ENCODE measurements at regions not wholly inside any gene's neighbourhood (a gene's known extent, or its start where the extent isn't known, plus 50 kb on each side); places are given as distances from the start of the nearest gene placed in this dataset.

DNA sequence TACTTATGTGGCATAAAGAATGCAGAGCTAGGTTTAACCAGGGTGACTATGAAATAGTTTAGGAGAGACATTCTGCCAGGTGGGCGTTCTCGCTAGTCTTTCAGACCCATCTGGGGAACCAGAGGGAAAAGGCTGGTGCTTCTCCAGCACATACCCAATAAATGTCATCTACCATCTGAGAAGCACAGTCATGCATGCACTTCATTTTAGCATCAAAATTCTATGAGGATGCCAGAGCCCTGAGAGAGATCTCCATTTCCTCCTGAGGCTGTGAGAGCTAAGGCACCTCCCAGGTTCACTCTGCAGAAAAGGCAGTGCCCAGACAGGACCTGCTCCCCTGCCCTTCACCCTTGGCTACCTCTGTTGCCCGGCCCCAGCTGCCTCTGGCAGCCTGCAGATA lies 196.2 kb upstream of the PRNP start:
- POLR2A ChIA-PET, result no interaction called here
- Mint-ChIP-seq H3K4me3 (no peak overlapping the region), H3K4me1 (no peaks in the 10 kb centered on the region), H3K9me3 (no peaks in the 10 kb centered on the region), H3K36me3 (no peaks in the 10 kb centered on the region), H3K27me3 (peaks cover 6 to 29% (median 15%) of the 10 kb centered on the region in 5 donors), H3K27ac (no peak overlapping the region)
- ATAC-seq (no peak), DNase-seq (no peak)

DNA sequence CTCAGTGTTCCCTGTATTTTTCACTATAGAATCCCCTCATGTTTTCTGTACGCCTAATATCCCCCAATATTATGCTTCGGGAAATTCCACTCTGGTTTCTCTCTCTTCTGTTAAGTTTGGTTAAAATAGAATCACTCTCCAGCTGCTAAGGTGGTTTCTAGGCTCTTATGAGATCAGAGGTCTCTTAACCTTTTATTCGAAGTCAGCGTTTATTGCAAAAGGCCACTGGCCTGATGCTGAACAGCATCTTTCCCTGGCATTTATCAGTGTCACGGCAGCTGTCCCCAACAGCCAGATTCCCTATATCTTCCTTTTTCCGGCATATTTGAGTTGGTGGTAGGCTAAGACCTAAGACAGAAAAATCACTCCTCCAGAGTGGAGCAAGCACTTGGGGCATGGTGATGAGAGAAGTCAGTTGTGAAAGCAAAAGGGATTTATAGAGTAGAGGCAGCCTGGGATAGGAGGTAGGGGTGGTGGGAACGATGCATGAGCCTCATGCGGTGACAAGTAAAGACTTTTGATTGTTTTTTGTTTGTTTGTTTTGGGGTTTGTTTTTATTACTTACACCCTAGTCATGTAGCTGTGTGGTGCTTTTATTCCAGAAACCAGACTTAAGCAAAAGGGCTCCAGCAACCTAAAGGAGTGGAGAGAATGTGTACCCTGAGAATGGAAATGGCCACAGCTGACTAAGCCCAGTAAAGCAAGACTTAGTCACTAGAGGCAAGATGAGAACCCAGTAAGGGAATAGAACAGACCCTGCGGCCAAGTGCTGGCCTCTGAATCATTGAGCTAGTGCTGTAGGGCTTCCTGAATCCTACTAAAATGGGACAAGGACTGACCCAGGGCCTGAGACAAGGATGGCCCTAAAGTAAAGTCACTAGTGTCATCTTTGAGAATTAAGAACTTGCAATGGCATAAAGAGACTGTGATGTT lies 197.6 kb upstream of the PRNP start:
- H3K27me3 Mint-ChIP-seq, result peaks cover 6 to 34% (median 17%) of the 10 kb centered on the region in 5 donors
- no peak for DNase-seq
- no peak overlapping the region for H3K4me3 Mint-ChIP-seq
- no peaks in the 10 kb centered on the region for H3K9me3 Mint-ChIP-seq
- no peaks in the 10 kb centered on the region for H3K36me3 Mint-ChIP-seq
- POLR2A ChIA-PET, result no interaction called here
- no peak overlapping the region for H3K27ac Mint-ChIP-seq
- no peaks in the 10 kb centered on the region for H3K4me1 Mint-ChIP-seq
- ATAC-seq, result no peak

DNA sequence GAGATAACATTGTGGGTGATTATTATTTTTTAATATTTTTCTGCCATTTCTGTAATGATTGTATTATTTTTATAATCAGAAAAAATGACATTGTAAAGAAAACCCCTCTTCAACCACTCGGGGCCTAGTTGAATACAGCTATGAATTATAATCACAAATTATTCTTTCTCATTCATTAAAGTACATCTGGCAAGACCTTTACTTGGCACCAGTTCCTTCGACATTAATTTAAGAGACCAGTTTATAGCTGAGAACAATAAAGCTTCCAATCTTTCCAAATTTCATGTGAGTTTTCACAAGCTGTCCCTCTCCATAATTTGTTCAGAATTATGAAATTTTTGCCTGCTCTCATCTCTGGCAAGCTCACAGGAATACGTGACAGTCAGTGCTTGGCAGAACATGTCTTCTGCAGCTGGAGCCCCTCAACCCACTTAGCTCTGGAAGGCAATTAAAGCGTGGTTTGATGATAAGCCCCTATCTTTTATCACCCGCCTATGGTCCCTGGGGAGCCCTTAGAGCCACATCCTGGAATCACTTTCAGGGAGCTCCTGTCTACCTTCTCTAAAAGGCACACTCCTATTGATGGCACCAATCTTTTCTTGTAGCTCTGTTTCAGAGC lies 201.8 kb upstream of the PRNP start:
- no peak overlapping the region for H3K27ac Mint-ChIP-seq
- ATAC-seq (no peak), DNase-seq (no peak)
- no peaks in the 10 kb centered on the region for H3K4me1 Mint-ChIP-seq
- H3K27me3 Mint-ChIP-seq, result peaks cover 13 to 35% (median 18%) of the 10 kb centered on the region in 5 donors
- no peaks in the 10 kb centered on the region for H3K9me3 Mint-ChIP-seq
- POLR2A ChIA-PET, result no interaction called here
- no peak overlapping the region for H3K4me3 Mint-ChIP-seq
- no peaks in the 10 kb centered on the region for H3K36me3 Mint-ChIP-seq

DNA sequence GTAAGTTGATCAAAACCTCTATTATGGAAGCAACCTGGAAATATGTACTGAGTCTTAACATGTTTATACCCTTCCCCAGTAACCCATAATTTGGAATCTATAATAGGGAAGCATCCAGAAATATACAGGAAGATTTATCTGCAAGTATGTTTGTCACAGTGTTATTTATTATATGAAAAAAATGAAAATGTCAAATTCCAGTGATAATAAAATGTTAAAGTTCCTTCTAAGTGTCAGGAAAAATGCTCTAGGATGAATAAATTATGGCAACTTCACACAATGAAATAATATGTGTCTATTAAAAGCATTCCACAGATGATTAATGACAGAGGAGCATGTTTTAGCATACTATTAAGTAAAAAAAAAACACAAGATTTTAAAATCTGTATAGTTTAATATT lies 202.3 kb upstream of the PRNP start:
- no peak for ATAC-seq
- H3K9me3 Mint-ChIP-seq, result no peaks in the 10 kb centered on the region
- peaks cover 13 to 35% (median 18%) of the 10 kb centered on the region in 5 donors for H3K27me3 Mint-ChIP-seq
- POLR2A ChIA-PET, result no interaction called here
- no peak overlapping the region for H3K27ac Mint-ChIP-seq
- H3K4me3 Mint-ChIP-seq, result no peak overlapping the region
- DNase-seq, result no peak
- H3K4me1 Mint-ChIP-seq, result no peaks in the 10 kb centered on the region
- no peaks in the 10 kb centered on the region for H3K36me3 Mint-ChIP-seq

DNA sequence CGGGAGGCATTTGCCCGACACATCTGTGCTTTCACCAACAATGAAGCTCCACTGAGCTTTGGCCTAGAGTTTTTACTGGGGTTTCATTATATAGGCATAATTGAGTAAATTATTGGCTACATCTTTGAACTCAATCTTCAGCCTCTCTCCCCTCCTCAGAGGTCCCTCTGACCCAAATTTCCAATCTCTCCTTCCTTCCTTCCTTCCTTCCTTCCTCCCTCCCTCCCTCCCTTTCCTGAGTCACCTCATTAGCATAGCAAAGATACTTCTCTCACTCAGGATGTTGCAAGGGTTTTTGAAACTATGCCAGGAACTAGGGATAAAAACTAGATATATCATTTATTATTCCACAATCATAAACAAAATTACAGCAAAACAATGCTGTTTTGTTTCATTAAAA lies 202.8 kb upstream of the PRNP start:
- no peak overlapping the region for H3K4me3 Mint-ChIP-seq
- no peak for DNase-seq
- no peaks in the 10 kb centered on the region for H3K4me1 Mint-ChIP-seq
- no peaks in the 10 kb centered on the region for H3K9me3 Mint-ChIP-seq
- H3K27me3 Mint-ChIP-seq, result peaks cover 11 to 31% (median 16%) of the 10 kb centered on the region in 5 donors
- ATAC-seq, result no peak
- POLR2A ChIA-PET, result no interaction called here
- H3K36me3 Mint-ChIP-seq, result no peaks in the 10 kb centered on the region
- no peak overlapping the region for H3K27ac Mint-ChIP-seq

DNA sequence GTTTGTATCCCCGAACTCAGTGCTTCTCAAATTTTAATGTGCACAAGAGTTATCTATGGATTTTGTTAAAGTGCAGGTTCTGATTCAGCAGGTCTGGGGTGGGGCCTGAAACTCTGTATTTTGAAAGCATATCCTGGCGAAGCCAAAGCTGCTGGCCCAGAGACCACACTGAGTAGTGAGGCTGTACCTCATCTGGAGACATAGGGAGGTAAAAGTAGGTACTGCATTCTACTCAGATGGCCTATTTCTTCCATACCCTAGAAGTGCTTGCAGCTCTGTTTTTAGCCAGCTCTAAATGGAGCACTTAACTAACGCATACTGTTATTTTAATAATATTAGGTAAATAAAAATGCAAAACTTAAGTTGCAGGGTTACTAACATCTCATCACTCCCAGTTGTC lies 206.2 kb upstream of the PRNP start:
- POLR2A ChIA-PET, result no interaction called here
- peaks cover 5 to 34% (median 16%) of the 10 kb centered on the region in 5 donors for H3K27me3 Mint-ChIP-seq
- no peaks in the 10 kb centered on the region for H3K9me3 Mint-ChIP-seq
- H3K4me3 Mint-ChIP-seq, result no peak overlapping the region
- DNase-seq (no peak), ATAC-seq (no peak)
- H3K27ac Mint-ChIP-seq, result no peak overlapping the region
- H3K4me1 Mint-ChIP-seq, result no peaks in the 10 kb centered on the region
- no peaks in the 10 kb centered on the region for H3K36me3 Mint-ChIP-seq

DNA sequence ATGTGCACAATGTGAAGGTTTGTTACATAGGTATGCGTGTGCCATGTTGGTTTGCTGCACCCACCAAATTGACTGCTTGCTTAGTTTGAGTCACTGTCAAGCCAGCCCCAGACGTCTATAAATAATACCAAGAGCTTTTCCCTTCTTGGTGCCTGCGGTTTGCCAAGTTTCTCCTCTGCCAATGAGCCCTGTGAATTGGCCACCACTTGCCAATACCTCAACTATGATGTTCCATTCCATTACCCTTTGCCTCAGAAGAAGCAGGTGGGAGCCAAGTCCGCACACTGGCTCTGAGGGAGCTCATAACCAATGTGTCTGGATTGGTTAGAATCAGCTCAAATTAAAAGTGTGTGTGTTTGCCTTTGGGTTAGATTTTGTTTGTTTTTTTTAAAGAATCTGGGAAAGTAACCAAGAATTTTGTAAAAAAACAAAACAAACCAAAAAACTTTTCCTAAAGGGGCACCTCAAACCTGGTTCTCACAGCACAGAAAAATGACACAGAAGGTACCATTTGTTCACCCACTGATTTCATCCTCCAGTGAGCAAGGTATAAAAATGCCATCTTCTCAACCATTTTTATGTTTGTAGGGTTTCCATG lies 209.3 kb upstream of the PRNP start:
- Mint-ChIP-seq H3K27ac (no peak overlapping the region), H3K27me3 (peaks cover 7 to 12% (median 9%) of the 10 kb centered on the region in 5 donors), H3K4me3 (no peak overlapping the region), H3K9me3 (no peaks in the 10 kb centered on the region), H3K36me3 (no peaks in the 10 kb centered on the region), H3K4me1 (no peaks in the 10 kb centered on the region)
- DNase-seq (no peak), ATAC-seq (no peak)
- POLR2A ChIA-PET, result no interaction called here

DNA sequence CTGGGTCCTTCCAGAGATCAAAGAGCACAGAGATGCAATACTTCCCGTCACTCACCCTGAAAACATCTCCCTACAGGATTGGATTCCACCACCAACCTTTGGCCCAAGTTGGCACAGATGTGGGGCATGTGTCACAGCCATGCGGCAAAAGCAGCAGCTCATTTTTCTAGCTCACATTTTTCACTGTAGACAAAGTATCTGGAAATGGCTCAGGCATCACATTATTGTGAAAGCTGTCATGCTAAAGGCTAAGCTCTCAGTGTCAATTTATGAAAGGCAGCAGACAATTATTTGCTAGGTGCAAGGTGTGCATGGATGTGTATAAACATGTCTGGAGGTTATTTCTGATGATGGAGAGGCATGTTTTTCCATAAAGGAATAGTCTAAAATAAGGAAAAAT lies 213.3 kb upstream of the PRNP start:
- Mint-ChIP-seq H3K36me3 (no peaks in the 10 kb centered on the region), H3K27me3 (peaks cover 5 to 12% (median 7%) of the 10 kb centered on the region in 5 donors), H3K4me1 (no peaks in the 10 kb centered on the region), H3K27ac (no peak overlapping the region), H3K4me3 (no peak overlapping the region), H3K9me3 (no peaks in the 10 kb centered on the region)
- POLR2A ChIA-PET, result no interaction called here
- no peak for DNase-seq
- ATAC-seq, result no peak

DNA sequence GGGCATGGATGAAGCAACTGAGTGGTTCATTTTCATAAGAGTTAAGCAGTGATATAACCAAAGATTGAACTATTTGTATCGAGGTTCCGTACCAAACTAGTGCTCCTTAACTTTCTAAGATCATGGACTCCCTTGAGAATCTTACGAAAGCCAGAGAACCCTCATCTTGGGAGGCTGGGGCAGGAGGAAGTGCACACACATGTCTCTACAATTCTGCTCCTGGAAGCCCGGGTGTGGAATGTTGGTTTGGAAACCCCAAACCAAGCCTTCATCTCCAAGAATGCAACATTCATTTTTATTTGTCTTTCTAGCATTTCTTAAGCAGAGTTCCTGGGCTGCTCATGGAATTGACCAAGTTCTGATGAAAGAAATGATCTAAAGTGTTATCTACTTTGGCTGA lies 215.0 kb upstream of the PRNP start:
- H3K36me3 Mint-ChIP-seq, result no peaks in the 10 kb centered on the region
- H3K27me3 Mint-ChIP-seq, result peaks cover 5 to 9% (median 7%) of the 10 kb centered on the region in 5 donors
- H3K4me3 Mint-ChIP-seq, result no peak overlapping the region
- ATAC-seq (no peak), DNase-seq (no peak)
- no peak overlapping the region for H3K27ac Mint-ChIP-seq
- POLR2A ChIA-PET, result no interaction called here
- no peaks in the 10 kb centered on the region for H3K4me1 Mint-ChIP-seq
- H3K9me3 Mint-ChIP-seq, result no peaks in the 10 kb centered on the region

DNA sequence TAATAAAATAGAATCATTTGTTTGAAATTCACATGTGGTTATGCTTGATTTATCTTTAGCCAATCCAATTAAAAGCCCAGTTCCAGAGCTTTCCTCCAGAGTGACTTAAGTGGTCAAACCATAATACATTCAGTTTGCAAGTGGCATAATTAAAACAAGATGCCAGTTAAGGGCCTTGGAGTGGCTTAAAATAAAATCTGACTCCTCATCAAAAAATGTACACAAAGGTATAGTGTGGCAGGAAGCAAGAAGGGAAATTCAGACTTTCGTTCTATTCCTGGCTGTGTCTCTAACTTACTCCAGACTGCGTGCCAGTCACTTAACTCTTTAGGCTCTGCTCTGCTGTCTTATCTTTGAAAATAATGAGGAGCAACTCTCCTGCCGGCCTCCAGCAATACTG lies 215.9 kb upstream of the PRNP start:
- no peak for DNase-seq

DNA sequence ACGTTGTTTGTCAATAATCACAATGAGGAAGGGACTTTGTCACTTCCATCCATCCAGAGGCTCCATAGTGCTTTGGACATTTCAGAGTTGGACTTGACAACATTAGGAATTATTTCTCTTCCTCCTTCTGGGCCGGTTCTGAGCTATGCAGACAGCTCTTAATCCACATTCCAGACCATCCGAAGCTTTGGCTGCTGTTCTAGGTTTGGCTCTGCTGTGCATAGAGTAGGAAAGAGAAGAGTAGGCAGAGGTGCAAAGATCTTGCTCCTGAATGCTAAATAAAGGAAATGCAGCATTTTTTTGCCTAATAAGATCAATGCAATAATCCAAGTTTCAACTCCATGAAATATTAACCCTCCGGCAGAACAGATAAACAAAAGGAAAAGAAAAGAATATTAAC lies 216.3 kb upstream of the PRNP start:
- POLR2A ChIA-PET, result no interaction called here
- ATAC-seq (no peak), DNase-seq (no peak)
- H3K36me3 Mint-ChIP-seq, result no peaks in the 10 kb centered on the region
- H3K27ac Mint-ChIP-seq, result no peak overlapping the region
- peaks cover 0 to 12% (median 5%) of the 10 kb centered on the region in 5 donors for H3K27me3 Mint-ChIP-seq
- no peak overlapping the region for H3K4me3 Mint-ChIP-seq
- H3K4me1 Mint-ChIP-seq, result no peaks in the 10 kb centered on the region
- no peaks in the 10 kb centered on the region for H3K9me3 Mint-ChIP-seq

More for the DNA sequence above, 215.9 kb upstream of the PRNP start:
- H3K36me3 Mint-ChIP-seq, result no peaks in the 10 kb centered on the region
- H3K4me1 Mint-ChIP-seq, result no peaks in the 10 kb centered on the region
- no peak overlapping the region for H3K27ac Mint-ChIP-seq
- POLR2A ChIA-PET, result no interaction called here
- peaks cover under 1 to 12% (median 4%) of the 10 kb centered on the region in 5 donors for H3K27me3 Mint-ChIP-seq
- no peaks in the 10 kb centered on the region for H3K9me3 Mint-ChIP-seq
- no peak for ATAC-seq
- no peak overlapping the region for H3K4me3 Mint-ChIP-seq

DNA sequence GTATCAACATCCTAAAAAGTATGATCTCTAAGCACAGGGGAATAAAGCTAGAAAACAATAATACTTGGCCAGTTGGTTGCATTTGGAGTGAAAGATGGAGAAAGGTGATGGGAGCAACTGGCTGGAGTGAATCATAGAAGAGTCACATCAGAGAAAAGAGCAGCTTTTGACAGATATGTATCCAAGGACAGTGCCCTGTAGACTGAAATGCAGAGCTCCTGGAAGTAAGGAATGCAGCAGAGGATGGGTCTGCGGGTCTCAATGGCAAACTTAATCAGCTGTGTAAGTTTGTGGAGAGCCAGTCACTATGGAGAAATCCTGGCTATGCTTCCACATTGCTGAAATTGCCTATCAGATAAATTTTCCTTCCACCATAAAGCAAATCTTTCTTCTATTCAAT lies 218.1 kb upstream of the PRNP start:
- no peak overlapping the region for H3K27ac Mint-ChIP-seq
- H3K9me3 Mint-ChIP-seq, result no peaks in the 10 kb centered on the region
- POLR2A ChIA-PET, result no interaction called here
- no peak for DNase-seq
- ATAC-seq, result no peak
- no peaks in the 10 kb centered on the region for H3K4me1 Mint-ChIP-seq
- peaks cover 0 to 6% (median 3%) of the 10 kb centered on the region in 5 donors for H3K27me3 Mint-ChIP-seq
- no peak overlapping the region for H3K4me3 Mint-ChIP-seq
- no peaks in the 10 kb centered on the region for H3K36me3 Mint-ChIP-seq

DNA sequence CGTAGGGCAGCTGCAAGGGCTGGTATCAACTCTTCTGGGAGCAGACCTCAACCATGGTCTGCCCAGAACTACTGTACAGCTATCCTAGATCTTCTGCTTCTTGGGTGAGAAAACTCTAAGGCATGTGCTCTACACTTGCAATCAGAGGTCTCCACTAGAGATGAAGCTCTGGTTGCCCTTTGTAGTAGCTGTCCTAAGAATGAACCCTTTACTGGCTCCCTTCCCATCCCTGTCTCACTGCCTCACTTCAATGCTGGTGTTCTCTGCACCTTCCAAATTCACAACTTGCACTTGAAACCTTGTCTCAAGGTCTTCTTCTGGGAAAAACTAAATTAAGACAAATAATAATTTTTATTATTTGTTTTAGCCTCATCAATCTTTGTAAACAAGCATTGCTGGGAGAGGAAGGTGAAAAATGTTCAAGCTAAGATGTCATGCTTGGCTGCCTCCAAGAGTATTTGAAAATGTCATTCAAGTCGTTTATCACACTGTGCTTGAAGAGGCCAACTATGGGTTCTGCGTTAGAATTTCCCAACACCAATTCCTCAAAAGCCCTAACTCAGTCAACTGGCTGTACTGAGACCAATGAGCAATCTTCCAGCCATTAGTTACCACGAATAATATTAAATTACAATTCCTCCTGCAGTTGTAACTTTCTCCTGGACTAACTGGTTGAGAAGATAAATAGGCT lies 216.9 kb upstream of the ADRA1D start:
- H3K4me3 Mint-ChIP-seq, result no peak overlapping the region

More for the DNA sequence above, 216.9 kb upstream of the ADRA1D start:
- Mint-ChIP-seq H3K36me3 (no peaks in the 10 kb centered on the region), H3K27me3 (peaks cover 0 to 3% (median 0%) of the 10 kb centered on the region in 5 donors), H3K27ac (no peak overlapping the region), H3K9me3 (no peaks in the 10 kb centered on the region), H3K4me1 (no peaks in the 10 kb centered on the region)
- ATAC-seq, result no peak
- POLR2A ChIA-PET, result no interaction called here
- no peak for DNase-seq
